Progenitor cell of endocrine pancreas (in vitro differentiated cells): ENCODE measurements at regions not wholly inside any gene's neighbourhood (a gene's known extent, or its start where the extent isn't known, plus 50 kb on each side); places are given as distances from the start of the nearest gene placed in this dataset.

Source experiments
- DNase-seq: peaks from one replicate; pipeline ENCODE4 v3.0.0; 2021; ENCODE audit warnings: low spot score; ENCODE audit not compliant: unreplicated experiment
- H3K27ac Mint-ChIP-seq: 2 replicates; pipeline ENCODE4 v1.8.0; 2021; ENCODE audit warnings: mild to moderate bottlenecking, moderate library complexity, mixed read lengths
- H3K27me3 Mint-ChIP-seq: 2 replicates; pipeline ENCODE4 v1.8.0; 2021; ENCODE audit warnings: mixed read lengths
- H3K36me3 Mint-ChIP-seq: 2 replicates; pipeline ENCODE4 v1.8.0; 2022; ENCODE audit warnings: mixed read lengths; ENCODE audit not compliant: insufficient read depth
- H3K4me1 Mint-ChIP-seq: 2 replicates; pipeline ENCODE4 v1.8.0; 2021; ENCODE audit warnings: low read depth, mixed read lengths
- H3K4me3 Mint-ChIP-seq: 2 replicates; pipeline ENCODE4 v1.8.0; 2021; ENCODE audit warnings: low read depth, mild to moderate bottlenecking, moderate library complexity, mixed read lengths
- H3K9me3 Mint-ChIP-seq: 2 replicates; pipeline ENCODE4 v1.8.0; 2021; ENCODE audit warnings: low read depth, mixed read lengths
- TF ChIP-seq, protein P1 (sequence below): fragments of 200-600 bp; sonication (generic); IDR thresholded peaks from one replicate; pipeline ENCODE4 v1.5.0; 2021; ENCODE audit warnings: antibody characterized with exemption, mild to moderate bottlenecking; ENCODE audit not compliant: unreplicated experiment

DNA sequence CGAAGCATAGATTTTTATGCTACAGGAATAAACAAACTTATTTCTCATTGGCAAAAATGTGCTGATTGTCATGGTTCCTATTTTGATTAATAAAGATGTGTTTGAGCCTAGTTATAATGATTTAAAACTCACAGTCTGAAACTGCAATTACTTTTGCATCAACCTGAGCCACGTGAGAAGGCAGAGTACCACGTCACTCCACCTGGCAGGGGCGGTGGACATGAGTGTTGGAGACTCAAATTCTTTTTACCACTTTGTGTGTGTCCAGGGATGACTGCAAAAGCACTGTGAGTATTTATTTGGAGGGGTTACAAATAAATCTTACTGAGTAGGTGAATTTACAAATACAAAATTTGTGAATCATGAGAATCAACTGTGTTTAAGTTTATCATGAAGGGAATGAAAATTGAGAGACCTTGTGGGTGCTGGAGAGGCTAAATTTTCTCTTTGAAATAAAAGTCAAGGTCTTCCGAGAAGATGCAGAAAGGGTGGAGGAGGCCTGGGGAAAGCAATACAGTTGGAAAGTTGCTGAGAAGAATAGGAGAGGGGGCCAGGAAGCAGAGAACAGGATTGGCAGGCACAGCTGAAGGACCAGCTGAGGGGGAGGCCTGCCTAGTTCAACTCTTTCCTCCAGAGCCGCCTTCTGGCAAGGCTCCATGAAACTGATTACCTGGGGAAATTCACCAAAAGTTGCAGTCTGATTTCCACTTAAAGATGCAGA is 316.4 kb downstream of the MYCN start:
- no peaks in the 10 kb centered on the region for H3K27me3 Mint-ChIP-seq
- no peaks in the 10 kb centered on the region for H3K36me3 Mint-ChIP-seq
- H3K27ac Mint-ChIP-seq: no peak overlapping the region
- DNase-seq: no peak
- peaks cover 4% of the 10 kb centered on the region for H3K9me3 Mint-ChIP-seq
- H3K4me3 Mint-ChIP-seq: no peak overlapping the region
- TF ChIP-seq, protein P1, sequence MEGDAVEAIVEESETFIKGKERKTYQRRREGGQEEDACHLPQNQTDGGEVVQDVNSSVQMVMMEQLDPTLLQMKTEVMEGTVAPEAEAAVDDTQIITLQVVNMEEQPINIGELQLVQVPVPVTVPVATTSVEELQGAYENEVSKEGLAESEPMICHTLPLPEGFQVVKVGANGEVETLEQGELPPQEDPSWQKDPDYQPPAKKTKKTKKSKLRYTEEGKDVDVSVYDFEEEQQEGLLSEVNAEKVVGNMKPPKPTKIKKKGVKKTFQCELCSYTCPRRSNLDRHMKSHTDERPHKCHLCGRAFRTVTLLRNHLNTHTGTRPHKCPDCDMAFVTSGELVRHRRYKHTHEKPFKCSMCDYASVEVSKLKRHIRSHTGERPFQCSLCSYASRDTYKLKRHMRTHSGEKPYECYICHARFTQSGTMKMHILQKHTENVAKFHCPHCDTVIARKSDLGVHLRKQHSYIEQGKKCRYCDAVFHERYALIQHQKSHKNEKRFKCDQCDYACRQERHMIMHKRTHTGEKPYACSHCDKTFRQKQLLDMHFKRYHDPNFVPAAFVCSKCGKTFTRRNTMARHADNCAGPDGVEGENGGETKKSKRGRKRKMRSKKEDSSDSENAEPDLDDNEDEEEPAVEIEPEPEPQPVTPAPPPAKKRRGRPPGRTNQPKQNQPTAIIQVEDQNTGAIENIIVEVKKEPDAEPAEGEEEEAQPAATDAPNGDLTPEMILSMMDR: no peak
- peaks cover 34% of the 10 kb centered on the region for H3K4me1 Mint-ChIP-seq

DNA sequence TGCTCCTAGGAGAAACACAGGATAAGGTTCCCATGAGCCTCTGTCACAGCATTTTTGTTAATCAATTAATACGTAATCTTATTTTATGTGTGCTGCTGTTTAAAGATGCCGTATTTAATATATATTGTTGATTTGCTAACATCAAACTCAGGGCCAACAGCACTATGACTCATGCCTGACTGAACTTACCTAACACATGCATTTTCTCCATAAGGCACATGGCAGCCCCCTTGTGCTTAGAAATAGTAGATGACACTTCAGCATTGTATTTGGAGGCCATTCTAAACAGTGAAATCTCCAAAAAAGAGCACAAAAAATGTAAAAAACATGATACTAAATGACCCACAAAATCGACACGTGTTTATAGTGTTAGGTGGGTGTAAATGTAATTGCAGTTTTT is 314.8 kb downstream of the MYCN start:
- no peaks in the 10 kb centered on the region for H3K36me3 Mint-ChIP-seq
- H3K27me3 Mint-ChIP-seq: no peaks in the 10 kb centered on the region
- H3K27ac Mint-ChIP-seq: no peak overlapping the region
- TF ChIP-seq, protein P1: no peak
- peaks cover 35% of the 10 kb centered on the region for H3K4me1 Mint-ChIP-seq
- no peak for DNase-seq
- H3K9me3 Mint-ChIP-seq: peaks cover 4% of the 10 kb centered on the region
- no peak overlapping the region for H3K4me3 Mint-ChIP-seq

DNA sequence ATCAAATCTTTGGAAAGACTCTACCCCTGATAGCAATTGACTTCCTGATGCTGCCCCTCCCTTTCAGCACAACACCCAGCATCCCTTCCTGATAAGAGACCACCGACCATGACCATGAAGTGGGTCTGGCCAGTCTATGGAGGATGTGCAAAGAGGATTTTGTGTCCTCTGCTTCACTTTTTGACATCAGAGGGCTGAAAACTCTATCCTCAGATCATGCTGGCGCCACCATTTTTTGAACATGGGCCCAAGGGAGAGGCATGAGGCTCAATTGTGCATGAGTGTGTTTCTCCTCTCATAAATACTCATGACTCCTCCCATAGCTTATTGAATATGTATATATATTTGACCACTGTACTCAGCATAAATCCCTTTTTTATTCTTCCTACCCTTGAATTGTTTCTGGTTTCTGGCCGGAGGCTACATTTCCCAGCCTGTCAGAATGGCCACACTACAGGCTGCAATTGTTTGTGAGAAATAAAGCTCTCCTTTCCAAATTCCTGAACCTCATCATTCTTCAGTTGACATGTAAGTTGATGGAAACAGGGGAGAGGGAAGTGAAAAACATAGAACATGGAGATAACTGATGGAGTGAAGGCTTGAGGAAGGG is 314.1 kb downstream of the MYCN start:
- TF ChIP-seq, protein P1: no peak
- DNase-seq: no peak
- H3K4me1 Mint-ChIP-seq: peaks cover 28% of the 10 kb centered on the region
- no peak overlapping the region for H3K4me3 Mint-ChIP-seq
- peaks cover 3% of the 10 kb centered on the region for H3K27me3 Mint-ChIP-seq
- no peak overlapping the region for H3K27ac Mint-ChIP-seq
- no peaks in the 10 kb centered on the region for H3K36me3 Mint-ChIP-seq
- H3K9me3 Mint-ChIP-seq: peaks cover 4% of the 10 kb centered on the region

DNA sequence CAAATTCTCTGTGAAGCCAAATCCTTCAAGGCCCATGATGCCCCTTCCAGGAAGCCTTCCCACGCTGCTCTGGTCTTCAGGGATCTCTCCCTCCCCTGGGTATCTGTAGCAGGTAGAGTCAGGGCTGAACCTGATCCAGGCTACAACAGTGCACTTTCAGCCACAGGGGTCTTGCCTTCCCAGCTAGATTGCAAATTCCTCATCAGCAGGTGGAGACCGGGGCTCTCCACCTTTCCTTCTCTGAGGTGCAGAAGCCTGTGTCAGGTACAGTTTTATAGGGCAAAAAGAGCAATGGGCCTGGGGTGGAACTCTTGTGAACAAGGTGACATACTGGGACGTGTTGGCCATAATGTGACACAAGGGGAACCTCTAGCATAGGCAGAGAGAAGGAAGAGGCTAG is 312.9 kb downstream of the MYCN start:
- H3K27ac Mint-ChIP-seq: no peak overlapping the region
- peaks cover 13% of the 10 kb centered on the region for H3K27me3 Mint-ChIP-seq
- no peaks in the 10 kb centered on the region for H3K36me3 Mint-ChIP-seq
- TF ChIP-seq, protein P1: no peak
- no peak overlapping the region for H3K4me3 Mint-ChIP-seq
- peaks cover 4% of the 10 kb centered on the region for H3K9me3 Mint-ChIP-seq
- peaks cover 24% of the 10 kb centered on the region for H3K4me1 Mint-ChIP-seq
- DNase-seq: no peak

DNA sequence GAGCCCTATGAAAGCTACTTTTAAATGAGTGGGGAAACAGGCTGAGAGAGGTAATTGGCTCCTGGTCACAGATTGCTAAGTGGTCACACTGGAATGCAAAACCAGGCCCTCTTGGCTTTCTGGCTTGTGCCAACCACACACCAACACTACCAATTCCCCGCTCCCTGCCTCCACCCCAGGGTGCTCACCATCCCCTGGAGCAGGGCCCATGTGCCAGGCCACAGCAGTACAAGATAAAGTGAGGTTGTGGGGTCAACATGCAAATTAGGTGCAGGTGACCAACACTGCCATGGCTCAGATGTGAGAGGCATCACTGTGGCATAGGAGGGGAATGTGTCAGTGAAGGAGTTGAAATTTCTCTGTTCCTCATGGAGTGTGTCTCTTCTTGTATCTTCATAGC is 312.5 kb downstream of the MYCN start:
- H3K4me3 Mint-ChIP-seq: no peak overlapping the region
- peaks cover 21% of the 10 kb centered on the region for H3K4me1 Mint-ChIP-seq
- TF ChIP-seq, protein P1: no peak
- peaks cover 4% of the 10 kb centered on the region for H3K9me3 Mint-ChIP-seq
- no peaks in the 10 kb centered on the region for H3K36me3 Mint-ChIP-seq
- H3K27ac Mint-ChIP-seq: no peak overlapping the region
- no peak for DNase-seq
- peaks cover 15% of the 10 kb centered on the region for H3K27me3 Mint-ChIP-seq
